Astrocyte (in vitro differentiated cells and primary cell): ENCODE measurements at regions not wholly inside any gene's neighbourhood (a gene's known extent, or its start where the extent isn't known, plus 50 kb on each side); places are given as distances from the start of the nearest gene placed in this dataset.

Source experiments
- DNase-seq: peaks from one replicate; pipeline ENCODE4 v3.0.0-alpha.2; 2010; ENCODE audit warnings: low read depth
- FAIRE-seq: peaks from 2 replicates; lab custom pipeline; 2011; peaks lifted over from hg19 to GRCh38; lab: Jason Lieb, UNC
- H2AFZ ChIP-seq: 2 replicates; pipeline ENCODE4 v1.6.0; 2012; ENCODE audit warnings: low read depth, low read length, inconsistent platforms
- H3K27ac ChIP-seq: 2 replicates; pipeline ENCODE4 v1.5.1; 2011; ENCODE audit warnings: low read depth, low read length, inconsistent platforms
- H3K27me3 ChIP-seq: 2 replicates; pipeline ENCODE4 v1.6.0; 2011; ENCODE audit warnings: low read length, inconsistent platforms; ENCODE audit not compliant: insufficient read depth
- H3K36me3 ChIP-seq: 2 replicates; pipeline ENCODE4 v1.5.1; 2011; ENCODE audit warnings: low read length, inconsistent platforms; ENCODE audit not compliant: insufficient read depth
- H3K4me1 ChIP-seq: 2 replicates; pipeline ENCODE4 v1.5.1; 2011; ENCODE audit warnings: low read length, inconsistent platforms; ENCODE audit not compliant: insufficient read depth
- H3K4me2 ChIP-seq: 2 replicates; pipeline ENCODE4 v1.6.0; 2012; ENCODE audit warnings: low read length, inconsistent platforms
- H3K4me3 ChIP-seq: 2 replicates; pipeline ENCODE4 v1.5.1; 2011; ENCODE audit warnings: low read depth, mild to moderate bottlenecking, low read length, inconsistent platforms; ENCODE audit not compliant: insufficient read depth
- H3K79me2 ChIP-seq: 2 replicates; pipeline ENCODE4 v1.6.0; 2012; ENCODE audit warnings: mild to moderate bottlenecking, low read length, inconsistent platforms; ENCODE audit not compliant: insufficient read depth
- H3K9ac ChIP-seq: 2 replicates; pipeline ENCODE4 v1.6.0; 2012; ENCODE audit warnings: mild to moderate bottlenecking, low read length, inconsistent platforms
- H3K9me3 ChIP-seq: 2 replicates; pipeline ENCODE4 v1.5.1; 2012; ENCODE audit warnings: low read depth, mild to moderate bottlenecking, low read length, inconsistent platforms; ENCODE audit not compliant: insufficient read depth
- H4K20me1 ChIP-seq: 2 replicates; pipeline ENCODE4 v1.6.0; 2012; ENCODE audit warnings: low read length, inconsistent platforms; ENCODE audit not compliant: insufficient read depth
- H3K27ac Mint-ChIP-seq: one replicate; pipeline ENCODE4 v1.8.0; 2021; ENCODE audit warnings: mild to moderate bottlenecking, mixed read lengths; ENCODE audit not compliant: unreplicated experiment
- H3K27me3 Mint-ChIP-seq: one replicate; pipeline ENCODE4 v1.8.0; 2021; ENCODE audit warnings: low read depth, mixed read lengths; ENCODE audit not compliant: unreplicated experiment
- H3K36me3 Mint-ChIP-seq: one replicate; pipeline ENCODE4 v1.8.0; 2021; ENCODE audit warnings: low read depth, mixed read lengths; ENCODE audit not compliant: unreplicated experiment
- H3K4me1 Mint-ChIP-seq: one replicate; pipeline ENCODE4 v1.8.0; 2021; ENCODE audit warnings: low read depth, mixed read lengths; ENCODE audit not compliant: unreplicated experiment
- H3K4me3 Mint-ChIP-seq: one replicate; pipeline ENCODE4 v1.8.0; 2021; ENCODE audit warnings: mild to moderate bottlenecking, moderate library complexity, mixed read lengths; ENCODE audit not compliant: unreplicated experiment
- H3K9me3 Mint-ChIP-seq: one replicate; pipeline ENCODE4 v1.8.0; 2021; ENCODE audit warnings: mild to moderate bottlenecking, mixed read lengths; ENCODE audit not compliant: unreplicated experiment
- CTCF ChIP-seq: IDR thresholded peaks from 2 replicates; pipeline ENCODE4 v1.5.1; 2011; ENCODE audit warnings: low read depth, mild to moderate bottlenecking, inconsistent platforms, low read length, moderate library complexity; ENCODE audit not compliant: insufficient read depth
- EZH2 ChIP-seq: IDR thresholded peaks from 2 replicates; pipeline ENCODE4 v1.6.1; 2012; ENCODE audit warnings: mild to moderate bottlenecking, low read length, inconsistent platforms; ENCODE audit not compliant: insufficient read depth

GRCh38 chr6:71454056-71454455, 165.4 kb downstream of the OGFRL1 start:
- no peaks in the 10 kb centered on the region for H3K36me3 Mint-ChIP-seq
- Histone ChIP-seq H3K27me3 (no peaks in the 10 kb centered on the region), H3K9me3 (no peaks in the 10 kb centered on the region), H3K4me2 (no peak overlapping the region), H3K79me2 (no peaks in the 10 kb centered on the region), H2AFZ (no peak overlapping the region), H3K4me1 (no peaks in the 10 kb centered on the region), H4K20me1 (no peaks in the 10 kb centered on the region), H3K4me3 (no peak overlapping the region), H3K9ac (no peak overlapping the region), H3K36me3 (no peaks in the 10 kb centered on the region), H3K27ac (no peak overlapping the region)
- DNase-seq: no peak
- no peak for FAIRE-seq
- H3K27ac Mint-ChIP-seq: no peak overlapping the region
- no peaks in the 10 kb centered on the region for H3K9me3 Mint-ChIP-seq
- no peak for TF ChIP-seq EZH2
- TF ChIP-seq CTCF: no peak
- no peak overlapping the region for H3K4me3 Mint-ChIP-seq
- H3K27me3 Mint-ChIP-seq: no peaks in the 10 kb centered on the region
- peaks cover 4% of the 10 kb centered on the region for H3K4me1 Mint-ChIP-seq

GRCh38 chr6:71457929-71458328, 169.3 kb downstream of the OGFRL1 start:
- Mint-ChIP-seq H3K36me3 (no peaks in the 10 kb centered on the region), H3K27me3 (no peaks in the 10 kb centered on the region), H3K27ac (no peak overlapping the region), H3K4me1 (peaks cover 16% of the 10 kb centered on the region), H3K4me3 (no peak overlapping the region), H3K9me3 (no peaks in the 10 kb centered on the region)
- FAIRE-seq: no peak
- Histone ChIP-seq H3K4me1 (no peaks in the 10 kb centered on the region), H3K4me3 (no peak overlapping the region), H3K4me2 (no peak overlapping the region), H2AFZ (no peak overlapping the region), H3K9me3 (no peaks in the 10 kb centered on the region), H3K27me3 (no peaks in the 10 kb centered on the region), H3K9ac (no peak overlapping the region), H4K20me1 (no peaks in the 10 kb centered on the region), H3K27ac (no peak overlapping the region), H3K79me2 (no peaks in the 10 kb centered on the region), H3K36me3 (no peaks in the 10 kb centered on the region)
- no peak for DNase-seq
- TF ChIP-seq EZH2 (no peak), CTCF (no peak)

- Histone ChIP-seq H3K79me2 (no peaks in the 10 kb centered on the region), H3K36me3 (no peaks in the 10 kb centered on the region), H3K4me1 (no peaks in the 10 kb centered on the region), H3K27ac (no peak overlapping the region), H3K27me3 (no peaks in the 10 kb centered on the region), H3K4me2 (no peak overlapping the region), H3K9ac (no peak overlapping the region), H3K9me3 (peaks cover 3% of the 10 kb centered on the region), H3K4me3 (no peak overlapping the region), H4K20me1 (no peaks in the 10 kb centered on the region), H2AFZ (no peak overlapping the region)
- TF ChIP-seq EZH2 (no peak), CTCF (no peak)
- Mint-ChIP-seq H3K9me3 (peaks cover 4% of the 10 kb centered on the region), H3K27me3 (no peaks in the 10 kb centered on the region), H3K27ac (no peak overlapping the region), H3K4me3 (no peak overlapping the region), H3K36me3 (no peaks in the 10 kb centered on the region), H3K4me1 (peaks cover 15% of the 10 kb centered on the region)
- no peak for DNase-seq
- FAIRE-seq: no peak
Observed at GRCh38 chr6:71459162-71459561, 170.6 kb downstream of the OGFRL1 start.
